ENCODE measurements at regions not wholly inside any gene's neighbourhood (a gene's known extent, or its start where the extent isn't known, plus 50 kb on each side); places are given as distances from the start of the nearest gene placed in this dataset.

DNA sequence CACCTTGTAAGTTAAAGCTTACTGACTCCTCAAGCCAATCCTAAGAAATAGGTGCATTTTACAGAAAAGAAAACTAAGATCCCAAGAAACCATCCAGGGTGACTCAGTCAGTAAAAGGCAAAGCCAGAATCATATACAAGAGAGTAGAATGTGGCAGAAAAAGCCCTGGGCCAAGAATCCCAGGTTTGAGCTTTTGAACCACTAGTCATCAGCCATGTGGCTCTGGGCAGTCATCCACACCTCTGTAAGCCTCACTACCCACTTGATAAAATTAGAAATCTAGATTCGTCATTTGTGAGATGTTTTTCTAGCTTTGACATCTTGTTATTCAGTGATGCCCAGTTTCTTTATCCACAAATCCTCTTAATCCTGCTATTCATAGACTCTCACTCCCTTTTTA, 122.2 kb upstream of the PDE5A start:
- Histone ChIP-seq H3K4me2 (ENCODE audit: low read depth, low read length) (no peak overlapping the region), H4K20me1 (ENCODE audit: insufficient read depth, low read length) (no peaks in the 10 kb centered on the region), H2AFZ (ENCODE audit: low read length) (no peak overlapping the region), H3K79me2 (ENCODE audit: insufficient read depth, low read length) (no peaks in the 10 kb centered on the region), H3K4me3 (replicated peaks in 1 of 3; ENCODE audit: insufficient read depth in 1 of 3, low read depth in 2 of 3, low read length in 3 of 3) (no peak overlapping the region), H3K27me3 (ENCODE audit: control insufficient read depth in 1 of 2, insufficient read depth in 2 of 2, low read length in 2 of 2) (no peaks in the 10 kb centered on the region), H3K4me1 (ENCODE audit: insufficient read depth, low read length) (no peaks in the 10 kb centered on the region), H3K9me3 (ENCODE audit: low read length) (no peaks in the 10 kb centered on the region), H3K9ac (ENCODE audit: insufficient read depth, low read depth, low read length) (no peak overlapping the region), H3K27ac (ENCODE audit: extremely low read length, insufficient read depth, low read length) (no peak overlapping the region), H3K36me3 (replicated peaks in 1 of 2; ENCODE audit: control insufficient read depth in 1 of 2, insufficient read depth in 2 of 2, low read length in 2 of 2) (no peaks in the 10 kb centered on the region)
- POLR2A ChIA-PET: no interaction called here
- ATAC-seq (no peak), FAIRE-seq (no peak), DNase-seq (ENCODE audit: low spot score) (no peak)
- intact Hi-C loops (cut with micrococcal nuclease; ENCODE audit: unreplicated experiment): no loop called here
- TF ChIP-seq FOXO1 (CRISPR knock-in tag; IDR thresholded peaks at IDR 0.05) (no peak), HOXD1 (CRISPR knock-in tag; IDR thresholded peaks at IDR 0.05) (no peak), SRSF1 (optimal IDR thresholded peaks at IDR 0.05; ENCODE audit: low read depth, low read length) (no peak), ERF (CRISPR knock-in tag; IDR thresholded peaks at IDR 0.05) (no peak), NFRKB (IDR thresholded peaks at IDR 0.05) (no peak), ZFP1 (CRISPR knock-in tag; IDR thresholded peaks at IDR 0.05) (no peak), KLF13 (CRISPR knock-in tag; IDR thresholded peaks at IDR 0.05) (no peak), ZNF317 (CRISPR knock-in tag; IDR thresholded peaks at IDR 0.05) (no peak), RARA (CRISPR knock-in tag; IDR thresholded peaks at IDR 0.05) (no peak), ZNF780A (CRISPR knock-in tag; IDR thresholded peaks at IDR 0.05) (no peak), ZNF746 (CRISPR knock-in tag; IDR thresholded peaks at IDR 0.05) (no peak)
- TF ChIP-seq, protein P1, sequence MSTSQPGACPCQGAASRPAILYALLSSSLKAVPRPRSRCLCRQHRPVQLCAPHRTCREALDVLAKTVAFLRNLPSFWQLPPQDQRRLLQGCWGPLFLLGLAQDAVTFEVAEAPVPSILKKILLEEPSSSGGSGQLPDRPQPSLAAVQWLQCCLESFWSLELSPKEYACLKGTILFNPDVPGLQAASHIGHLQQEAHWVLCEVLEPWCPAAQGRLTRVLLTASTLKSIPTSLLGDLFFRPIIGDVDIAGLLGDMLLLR (CRISPR knock-in tag; IDR thresholded peaks at IDR 0.05): no peak
- in situ Hi-C loops (cut with HindIII; ENCODE audit: extremely low pct_ligation_motif_present, low pct_unique_long_range_greater_than_20kb): no loop called here
- no TSS peak for BruUV-seq (replicated peaks)
- 0% methylated on average over 1 of the region's 1 CpG for WGBS (ENCODE audit: low lambda C conversion rate)
- CTCF ChIA-PET (ENCODE audit: low intra/inter-chr PET ratio, low total read pairs): no interaction called here

DNA sequence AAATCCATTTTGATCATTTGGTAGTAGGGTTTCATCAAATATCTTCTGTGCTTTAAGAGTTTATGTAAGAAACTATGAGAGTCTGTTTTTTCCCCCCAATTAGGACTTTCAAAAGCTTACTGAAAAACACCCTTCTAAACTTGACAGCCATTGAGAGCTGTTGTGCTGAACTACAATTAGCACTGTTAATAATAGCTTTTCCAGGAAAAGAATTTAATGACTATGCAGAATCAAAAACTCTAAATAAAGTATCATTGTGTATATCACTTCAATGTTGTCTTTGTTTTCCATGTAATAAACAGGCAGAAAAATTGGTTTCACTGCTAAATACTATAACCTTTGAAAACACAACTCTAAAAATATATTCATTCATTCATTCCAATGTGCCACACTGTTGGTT, 121.4 kb upstream of the PDE5A start:
- Histone ChIP-seq H3K4me3 (replicated peaks in 1 of 3; ENCODE audit: insufficient read depth in 1 of 3, low read depth in 2 of 3, low read length in 3 of 3) (no peak overlapping the region), H3K27ac (ENCODE audit: extremely low read length, insufficient read depth, low read length) (no peak overlapping the region), H3K79me2 (ENCODE audit: insufficient read depth, low read length) (no peaks in the 10 kb centered on the region), H2AFZ (ENCODE audit: low read length) (no peak overlapping the region), H3K4me2 (ENCODE audit: low read depth, low read length) (no peak overlapping the region), H3K9ac (ENCODE audit: insufficient read depth, low read depth, low read length) (no peak overlapping the region), H3K27me3 (ENCODE audit: control insufficient read depth in 1 of 2, insufficient read depth in 2 of 2, low read length in 2 of 2) (no peaks in the 10 kb centered on the region), H3K4me1 (ENCODE audit: insufficient read depth, low read length) (no peaks in the 10 kb centered on the region), H4K20me1 (ENCODE audit: insufficient read depth, low read length) (no peaks in the 10 kb centered on the region), H3K36me3 (replicated peaks in 1 of 2; ENCODE audit: control insufficient read depth in 1 of 2, insufficient read depth in 2 of 2, low read length in 2 of 2) (no peaks in the 10 kb centered on the region), H3K9me3 (ENCODE audit: low read length) (no peaks in the 10 kb centered on the region)
- in situ Hi-C loops (cut with HindIII; ENCODE audit: extremely low pct_ligation_motif_present, low pct_unique_long_range_greater_than_20kb): no loop called here
- ATAC-seq: no peak
- ChIA-PET POLR2A (no interaction called here), CTCF (ENCODE audit: low intra/inter-chr PET ratio, low total read pairs) (no interaction called here)
- no peak for FAIRE-seq
- BruUV-seq (replicated peaks): no TSS peak
- intact Hi-C loops (cut with micrococcal nuclease; ENCODE audit: unreplicated experiment): no loop called here
- no peak for DNase-seq (ENCODE audit: low spot score)
- no peak for TF ChIP-seq TAF1 (CRISPR knock-in tag; IDR thresholded peaks at IDR 0.05)
- TF ChIP-seq, protein P2, sequence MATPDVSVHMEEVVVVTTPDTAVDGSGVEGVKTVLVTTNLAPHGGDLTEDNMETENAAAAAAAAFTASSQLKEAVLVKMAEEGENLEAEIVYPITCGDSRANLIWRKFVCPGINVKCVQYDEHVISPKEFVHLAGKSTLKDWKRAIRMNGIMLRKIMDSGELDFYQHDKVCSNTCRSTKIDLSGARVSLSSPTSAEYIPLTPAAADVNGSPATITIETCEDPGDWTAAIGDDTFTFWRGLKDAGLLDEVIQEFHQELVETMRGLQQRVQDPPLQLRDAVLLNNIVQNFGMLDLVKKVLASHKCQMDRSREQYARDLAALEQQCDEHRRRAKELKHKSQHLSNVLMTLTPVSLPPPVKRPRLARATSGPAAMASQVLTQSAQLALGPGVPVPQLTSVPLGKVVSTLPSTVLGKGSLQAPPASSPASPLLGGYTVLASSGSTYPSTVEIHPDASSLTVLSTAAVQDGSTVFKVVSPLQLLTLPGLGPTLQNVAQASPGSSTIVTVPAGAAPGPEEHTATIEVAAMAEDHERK (CRISPR knock-in tag; IDR thresholded peaks at IDR 0.05; ENCODE audit: low read depth): no peak
- TF ChIP-seq GATAD2A (CRISPR knock-in tag; IDR thresholded peaks at IDR 0.05): no peak
- TF ChIP-seq CCDC6 (CRISPR knock-in tag; IDR thresholded peaks at IDR 0.05): no peak
- TF ChIP-seq, protein P3, sequence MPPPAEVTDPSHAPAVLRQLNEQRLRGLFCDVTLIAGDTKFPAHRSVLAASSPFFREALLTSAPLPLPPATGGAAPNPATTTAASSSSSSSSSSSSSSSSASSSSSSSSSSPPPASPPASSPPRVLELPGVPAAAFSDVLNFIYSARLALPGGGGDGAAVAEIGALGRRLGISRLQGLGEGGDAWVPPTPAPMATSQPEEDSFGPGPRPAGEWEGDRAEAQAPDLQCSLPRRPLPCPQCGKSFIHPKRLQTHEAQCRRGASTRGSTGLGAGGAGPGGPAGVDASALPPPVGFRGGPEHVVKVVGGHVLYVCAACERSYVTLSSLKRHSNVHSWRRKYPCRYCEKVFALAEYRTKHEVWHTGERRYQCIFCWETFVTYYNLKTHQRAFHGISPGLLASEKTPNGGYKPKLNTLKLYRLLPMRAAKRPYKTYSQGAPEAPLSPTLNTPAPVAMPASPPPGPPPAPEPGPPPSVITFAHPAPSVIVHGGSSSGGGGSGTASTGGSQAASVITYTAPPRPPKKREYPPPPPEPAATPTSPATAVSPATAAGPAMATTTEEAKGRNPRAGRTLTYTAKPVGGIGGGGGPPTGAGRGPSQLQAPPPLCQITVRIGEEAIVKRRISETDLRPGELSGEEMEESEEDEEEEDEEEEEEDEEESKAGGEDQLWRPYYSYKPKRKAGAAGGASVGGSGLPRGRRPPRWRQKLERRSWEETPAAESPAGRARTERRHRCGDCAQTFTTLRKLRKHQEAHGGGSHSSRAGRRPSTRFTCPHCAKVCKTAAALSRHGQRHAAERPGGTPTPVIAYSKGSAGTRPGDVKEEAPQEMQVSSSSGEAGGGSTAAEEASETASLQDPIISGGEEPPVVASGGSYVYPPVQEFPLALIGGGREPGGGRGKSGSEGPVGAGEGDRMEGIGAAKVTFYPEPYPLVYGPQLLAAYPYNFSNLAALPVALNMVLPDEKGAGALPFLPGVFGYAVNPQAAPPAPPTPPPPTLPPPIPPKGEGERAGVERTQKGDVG (CRISPR knock-in tag; IDR thresholded peaks at IDR 0.05; ENCODE audit: borderline replicate concordance): no peak
- no peak for TF ChIP-seq ZNF883 (CRISPR knock-in tag; IDR thresholded peaks at IDR 0.05; ENCODE audit: not compliant biosample characterization)
